NCI-H2227 (cell line): ENCODE measurements at regions not wholly inside any gene's neighbourhood (a gene's known extent, or its start where the extent isn't known, plus 50 kb on each side); places are given as distances from the start of the nearest gene placed in this dataset.

ENCODE experiments used
- DNase-seq: peaks from one replicate; lab custom pipeline; 2025; ENCODE audit not compliant: unreplicated experiment; lab: John Stamatoyannopoulos, UW

DNA sequence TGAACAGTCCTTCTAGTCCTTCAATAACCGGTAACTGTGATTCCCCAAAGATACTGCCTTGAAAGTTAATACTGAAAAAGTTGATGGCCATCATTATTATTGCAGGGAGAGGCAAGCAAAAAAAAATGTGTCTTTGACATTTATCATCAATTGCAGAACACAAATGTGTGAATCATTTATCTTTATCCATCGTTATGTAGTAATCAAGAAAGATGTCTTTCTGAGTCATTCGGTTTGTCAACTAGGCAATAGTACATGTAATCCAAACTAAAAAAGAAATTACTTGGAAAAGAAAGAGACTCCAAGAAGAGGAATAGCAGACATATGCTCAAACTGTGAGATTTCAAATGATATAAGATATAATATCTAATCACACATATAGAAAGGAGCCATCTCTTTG, 473.0 kb downstream of the CETN3 start:
- no peak for DNase-seq

DNA sequence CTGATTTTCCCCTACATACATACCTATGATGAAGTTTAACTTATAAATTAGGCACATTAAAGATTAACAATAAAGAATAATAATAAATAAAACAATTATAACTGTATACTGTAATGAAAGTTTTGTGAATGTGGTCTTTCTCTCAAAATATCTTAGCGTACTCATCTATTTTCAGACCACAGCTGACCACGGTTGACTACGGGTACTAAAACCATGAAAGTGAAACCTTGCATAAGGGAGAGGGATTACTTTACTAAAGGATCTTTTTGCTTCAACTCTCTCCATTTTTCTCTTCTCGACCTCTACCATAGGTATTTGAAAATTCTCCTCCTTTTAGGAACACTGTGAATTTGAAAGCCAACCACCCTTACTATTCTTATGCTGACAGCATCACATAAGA, 475.5 kb downstream of the CETN3 start:
- no peak for DNase-seq

DNA sequence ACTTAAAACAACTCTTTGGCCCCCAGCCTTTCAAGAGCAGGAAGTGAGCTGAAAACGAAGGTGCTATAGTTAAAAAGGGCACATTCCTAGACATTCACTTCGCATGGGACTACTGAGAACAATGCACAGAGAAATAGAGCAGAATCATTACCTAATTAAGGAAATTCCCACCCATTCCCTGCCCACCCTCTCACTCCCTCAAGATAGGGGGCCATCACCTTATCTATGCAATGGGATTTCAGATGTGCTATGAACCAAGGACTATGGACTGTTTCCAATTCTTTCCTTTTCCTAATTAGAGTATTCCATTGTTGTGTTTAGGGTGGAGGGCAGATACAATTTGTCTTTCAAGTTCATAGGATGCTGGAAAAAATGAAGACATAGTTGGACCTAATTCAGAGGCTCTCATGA, 476.8 kb downstream of the CETN3 start:
- DNase-seq: no peak

DNA sequence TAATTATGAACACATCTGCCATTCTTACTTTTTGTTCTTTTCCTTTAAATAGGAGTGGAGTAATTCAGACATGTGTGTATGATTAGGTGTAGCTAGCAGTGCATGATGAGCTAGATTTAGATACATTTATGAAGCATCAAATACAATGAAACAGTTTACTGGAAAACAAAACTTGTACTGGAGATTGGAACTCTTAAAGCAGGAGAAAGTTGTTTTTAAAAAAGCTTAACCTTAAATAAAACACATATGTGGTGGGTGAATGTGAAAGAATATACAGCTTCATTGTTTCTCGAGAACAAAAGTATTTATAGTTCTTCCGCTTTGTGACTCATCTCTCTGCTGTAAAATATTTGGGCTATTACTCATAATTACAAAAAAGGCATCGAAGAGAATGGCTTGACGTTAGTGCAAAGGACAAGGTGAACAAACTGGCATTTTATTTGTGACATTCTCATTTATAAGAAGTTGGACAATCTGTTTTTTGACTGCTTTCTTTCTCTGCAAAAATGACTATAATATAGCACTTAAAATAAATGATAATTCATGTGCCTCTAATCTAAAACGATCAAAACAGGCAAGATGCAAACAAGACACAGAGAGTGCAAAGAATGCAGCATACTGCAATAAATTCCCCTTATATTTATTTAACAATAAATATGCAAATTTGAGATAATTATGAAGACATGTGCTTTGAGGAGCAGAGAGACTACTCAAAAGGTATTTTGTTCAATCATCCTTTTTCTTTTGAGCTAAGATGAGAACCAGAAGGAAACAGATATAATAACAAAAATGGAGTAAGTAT, 478.8 kb downstream of the CETN3 start:
- no peak for DNase-seq

DNA sequence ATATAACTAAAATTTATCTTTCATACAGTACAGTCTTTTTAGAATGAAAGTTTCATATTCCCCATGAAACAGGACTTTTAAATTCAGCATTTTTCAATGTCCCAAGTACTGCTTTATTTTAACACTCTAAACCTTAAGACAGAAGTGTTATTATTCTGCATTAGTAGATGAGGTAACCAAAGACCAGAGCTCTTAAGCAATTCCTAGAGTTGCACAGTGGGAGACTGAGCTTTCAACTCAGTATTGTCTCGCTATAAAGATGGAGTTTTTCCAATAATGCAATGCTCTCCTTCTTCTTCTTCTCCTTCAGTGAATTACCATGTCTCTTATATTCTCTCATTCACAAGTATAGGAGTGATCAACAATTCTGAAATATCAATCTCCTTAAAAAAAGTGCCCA, 479.7 kb downstream of the CETN3 start:
- DNase-seq: no peak

DNA sequence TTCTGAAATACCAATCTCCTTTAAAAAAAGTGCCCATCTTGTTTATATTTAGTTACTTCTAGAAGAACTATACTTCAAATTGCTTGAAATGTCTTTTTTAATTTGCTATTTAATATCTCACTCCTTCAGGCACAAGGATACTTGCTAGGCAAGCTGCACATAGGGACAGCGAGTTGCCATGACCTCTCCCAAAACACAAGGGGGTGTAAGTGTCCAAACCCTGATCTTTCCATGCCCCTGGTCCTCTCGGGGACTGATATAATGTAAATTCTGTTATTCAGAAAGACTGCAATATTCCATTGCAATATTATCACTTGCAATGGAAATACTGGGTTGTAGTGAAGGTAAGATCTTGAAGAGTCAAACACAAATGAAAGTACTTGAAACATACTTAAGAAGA, 480.4 kb downstream of the CETN3 start:
- no peak for DNase-seq

DNA sequence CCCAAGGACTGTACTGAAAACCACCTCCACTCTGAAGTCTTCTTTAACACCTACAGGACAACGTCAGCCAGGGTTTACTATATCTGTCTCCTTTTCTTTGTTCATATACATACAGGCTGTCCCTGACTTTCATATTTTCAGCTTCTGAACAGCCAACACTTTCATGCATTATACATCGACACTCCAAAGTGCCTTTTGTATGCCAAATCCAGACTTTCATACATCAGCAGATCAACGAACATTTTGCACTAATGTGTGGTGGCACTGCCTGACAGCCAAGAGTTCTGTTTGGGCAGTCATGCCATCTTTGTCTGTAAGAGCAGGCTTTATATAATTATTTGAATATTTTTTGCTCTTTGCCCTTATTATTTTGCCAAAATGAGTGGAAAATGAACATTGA, 487.4 kb downstream of the CETN3 start:
- no peak for DNase-seq

DNA sequence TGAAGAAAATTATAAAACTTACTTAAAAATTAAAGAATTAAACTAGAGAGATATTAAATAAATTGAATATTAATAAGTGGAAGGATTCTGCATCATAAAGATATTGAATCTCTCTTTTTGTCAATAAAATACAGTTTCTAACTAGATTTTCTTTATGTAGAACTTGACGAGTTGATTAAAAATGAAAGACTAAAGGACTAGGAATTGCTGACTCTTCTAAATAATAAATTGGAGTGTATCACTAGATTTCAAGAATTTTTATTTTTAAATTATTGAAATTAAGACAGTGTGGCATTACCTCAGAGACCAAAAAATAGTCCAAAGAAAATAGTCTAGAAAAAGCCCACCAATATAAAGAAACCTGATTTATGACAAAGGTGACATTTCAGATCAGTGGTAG, 492.4 kb downstream of the CETN3 start:
- DNase-seq: no peak

DNA sequence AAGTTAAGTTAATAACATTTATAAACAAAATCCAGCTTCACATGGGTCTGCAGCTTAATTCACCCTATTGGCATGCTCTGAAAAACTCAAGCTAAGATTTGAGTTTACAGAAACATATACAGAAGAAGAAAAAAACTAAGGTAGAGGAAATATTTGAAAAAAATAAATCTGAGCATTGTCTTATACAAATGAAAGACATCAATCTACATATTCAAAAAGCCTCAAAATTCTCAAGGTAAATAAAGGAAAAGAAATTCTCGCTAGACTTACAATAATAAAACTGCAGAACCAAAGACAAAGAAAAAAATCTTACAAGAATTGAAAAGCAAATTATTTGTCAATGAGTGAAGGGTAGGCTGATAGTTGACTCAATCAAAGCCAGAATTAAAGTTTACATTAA, 493.4 kb downstream of the CETN3 start:
- DNase-seq: no peak

DNA sequence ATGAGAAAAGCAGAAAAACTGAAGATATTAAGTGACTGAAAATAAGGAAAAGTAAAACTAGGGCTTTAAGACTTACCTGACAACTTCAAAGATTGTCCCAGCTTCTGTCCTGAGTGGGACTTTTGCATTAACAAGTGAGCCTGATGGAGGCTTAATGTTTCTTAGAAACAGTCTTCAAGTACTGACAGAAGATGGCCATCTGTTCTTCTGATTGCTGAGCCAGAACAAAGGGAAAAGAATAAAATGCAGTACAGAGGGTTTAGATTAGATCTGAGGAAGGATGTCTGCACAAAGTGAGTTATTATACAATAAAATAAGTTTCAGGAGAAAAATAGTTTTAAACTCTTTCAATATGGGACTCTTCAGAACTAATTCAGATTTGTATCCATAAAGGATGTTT, 500.7 kb downstream of the CETN3 start:
- no peak for DNase-seq

DNA sequence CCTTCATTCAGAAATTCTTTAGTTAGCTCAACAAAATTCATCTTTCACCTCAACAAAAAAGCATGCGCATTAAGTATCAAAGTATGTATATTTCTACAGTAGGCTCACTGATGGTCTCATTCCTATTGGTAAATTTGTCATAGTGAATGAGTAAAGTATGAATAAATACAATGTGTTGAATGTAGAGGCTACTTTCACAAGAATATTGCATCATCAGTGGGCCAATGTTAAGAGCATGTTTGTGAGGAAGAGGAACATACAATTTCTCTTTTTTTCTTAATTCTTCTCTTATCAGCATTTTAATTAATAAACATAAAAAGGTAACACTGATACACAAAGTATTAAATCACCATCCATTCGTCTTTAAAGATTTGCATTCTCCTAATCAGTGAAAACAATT, 505.1 kb downstream of the CETN3 start:
- no peak for DNase-seq

DNA sequence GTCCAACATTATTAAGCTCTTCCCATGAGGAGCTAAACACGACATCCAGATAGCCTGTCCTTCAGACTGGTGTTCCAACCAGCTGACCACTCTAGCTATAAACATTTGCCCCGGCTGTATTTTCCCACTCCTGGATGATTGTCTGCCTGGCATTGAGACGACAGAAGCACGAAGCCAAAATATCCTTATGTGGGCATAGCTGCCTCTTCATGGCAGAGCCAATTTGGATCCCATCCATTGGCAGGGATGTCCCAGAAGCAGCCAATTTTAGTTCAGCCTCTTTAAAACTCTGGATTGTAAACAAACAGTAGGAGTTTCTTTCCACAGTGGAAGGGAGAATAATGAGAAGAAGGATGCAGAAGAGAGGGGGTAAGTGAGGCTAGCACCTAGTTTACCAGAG, 507.6 kb downstream of the CETN3 start:
- no peak for DNase-seq

DNA sequence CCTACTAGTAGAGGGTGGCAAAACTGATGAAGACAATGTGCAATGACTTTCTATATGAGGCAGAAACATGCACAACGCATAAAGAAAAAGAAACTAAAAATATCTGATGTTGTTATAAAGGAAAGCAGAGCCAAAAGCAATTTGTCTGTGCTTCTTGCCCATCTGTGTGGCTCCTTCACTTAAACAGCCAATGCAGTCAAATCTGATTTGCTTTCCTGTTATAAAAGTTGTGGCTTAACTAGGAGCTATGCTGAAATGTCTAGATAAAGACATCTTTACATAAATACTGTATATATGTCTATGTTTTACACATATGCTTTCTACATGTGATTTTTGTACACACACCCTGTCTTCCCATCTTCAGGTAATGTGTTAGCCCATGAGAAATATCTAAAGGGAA, 508.2 kb downstream of the CETN3 start:
- no peak for DNase-seq

DNA sequence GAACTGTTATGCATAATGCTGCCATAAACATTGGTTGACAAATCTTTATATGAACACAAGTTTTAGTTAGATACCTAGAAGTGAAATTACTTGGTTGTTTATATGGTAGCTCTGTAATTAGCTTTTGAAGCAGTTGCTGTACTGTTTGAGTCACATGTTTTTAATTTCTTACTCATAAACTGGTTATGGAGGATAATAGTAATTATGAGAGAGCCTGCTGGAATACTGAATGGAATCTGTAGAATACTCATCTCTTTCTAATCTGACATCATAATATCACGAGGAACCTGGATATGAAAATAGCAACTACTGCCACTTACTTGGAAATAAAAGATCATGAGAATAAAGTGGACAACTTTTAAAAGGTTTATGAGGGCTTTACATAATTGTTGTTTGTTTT, 509.2 kb downstream of the CETN3 start:
- DNase-seq: no peak

DNA sequence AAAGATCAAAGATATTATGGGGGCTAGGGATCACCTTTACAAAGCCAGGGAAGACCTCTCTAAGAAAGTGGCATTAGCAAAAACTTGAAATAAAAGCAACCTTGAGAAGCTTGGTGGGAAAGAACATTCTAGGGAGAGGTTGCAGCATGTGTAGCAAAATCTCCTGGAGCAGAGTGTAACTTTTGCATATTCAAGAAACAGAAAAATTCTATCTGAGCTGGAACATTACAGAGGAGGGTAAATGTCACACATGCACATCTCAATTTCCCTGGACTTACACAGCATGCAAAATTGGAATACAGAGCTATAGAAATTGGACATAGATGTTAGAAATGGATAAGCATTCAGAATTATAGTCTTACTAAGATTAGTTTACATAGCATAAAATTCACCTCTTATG, 510.0 kb downstream of the CETN3 start:
- DNase-seq: no peak

DNA sequence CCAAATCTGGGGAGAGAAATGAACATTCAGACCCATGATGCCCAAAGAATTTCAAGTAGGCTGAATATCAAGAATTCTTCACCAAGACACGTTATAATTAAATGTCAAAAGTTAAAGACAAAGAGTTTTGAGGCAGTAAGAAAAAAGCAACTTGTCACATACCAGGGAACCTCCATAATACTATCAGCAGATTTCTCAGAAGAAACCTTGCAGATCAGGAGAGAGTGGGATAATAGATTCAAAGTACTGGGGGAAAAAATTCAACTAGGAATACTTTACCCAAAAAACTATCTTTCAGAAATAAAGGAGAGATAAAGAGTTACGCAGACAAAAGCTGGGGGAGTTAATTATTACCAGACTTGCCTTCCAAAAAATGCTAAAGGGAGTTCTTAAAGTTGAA, 516.0 kb downstream of the CETN3 start:
- DNase-seq: no peak

DNA sequence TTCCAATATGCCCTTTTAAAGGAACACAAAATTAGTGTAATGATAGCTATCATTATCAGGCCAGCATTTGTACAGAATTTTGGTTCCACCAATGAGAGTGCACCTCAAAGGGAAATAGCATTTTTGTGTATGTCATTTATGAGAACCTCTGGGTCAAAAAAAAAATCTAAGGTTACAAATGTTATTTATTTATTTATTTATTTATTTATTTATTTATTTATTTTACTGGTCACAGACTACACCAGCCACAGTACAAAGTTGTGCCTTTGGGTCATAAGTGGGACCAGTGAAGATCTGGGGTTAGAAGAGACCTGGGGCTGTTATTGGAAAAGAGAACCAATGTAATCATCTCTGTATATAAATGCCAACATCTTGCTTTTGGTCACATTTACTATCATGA, 523.9 kb downstream of the CETN3 start:
- DNase-seq: no peak

DNA sequence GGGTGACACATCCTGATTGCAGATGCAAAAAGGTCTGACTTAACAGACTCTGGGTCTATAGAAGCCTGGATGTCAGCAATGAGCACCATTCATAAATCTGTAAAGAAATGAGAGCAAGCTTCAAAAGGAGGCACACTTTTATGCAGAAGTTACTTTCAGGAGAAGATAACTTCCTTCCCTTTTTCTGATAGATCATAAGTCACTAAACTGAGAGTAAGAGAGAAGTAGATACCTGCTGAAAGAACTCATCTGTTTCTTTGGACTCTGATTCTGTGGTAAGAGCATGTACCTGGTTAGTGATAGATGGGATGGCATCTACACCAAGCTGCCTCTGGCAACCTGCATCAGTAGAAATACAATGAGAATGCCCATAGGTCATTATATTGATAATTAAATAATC, 525.6 kb downstream of the CETN3 start:
- DNase-seq: no peak

DNA sequence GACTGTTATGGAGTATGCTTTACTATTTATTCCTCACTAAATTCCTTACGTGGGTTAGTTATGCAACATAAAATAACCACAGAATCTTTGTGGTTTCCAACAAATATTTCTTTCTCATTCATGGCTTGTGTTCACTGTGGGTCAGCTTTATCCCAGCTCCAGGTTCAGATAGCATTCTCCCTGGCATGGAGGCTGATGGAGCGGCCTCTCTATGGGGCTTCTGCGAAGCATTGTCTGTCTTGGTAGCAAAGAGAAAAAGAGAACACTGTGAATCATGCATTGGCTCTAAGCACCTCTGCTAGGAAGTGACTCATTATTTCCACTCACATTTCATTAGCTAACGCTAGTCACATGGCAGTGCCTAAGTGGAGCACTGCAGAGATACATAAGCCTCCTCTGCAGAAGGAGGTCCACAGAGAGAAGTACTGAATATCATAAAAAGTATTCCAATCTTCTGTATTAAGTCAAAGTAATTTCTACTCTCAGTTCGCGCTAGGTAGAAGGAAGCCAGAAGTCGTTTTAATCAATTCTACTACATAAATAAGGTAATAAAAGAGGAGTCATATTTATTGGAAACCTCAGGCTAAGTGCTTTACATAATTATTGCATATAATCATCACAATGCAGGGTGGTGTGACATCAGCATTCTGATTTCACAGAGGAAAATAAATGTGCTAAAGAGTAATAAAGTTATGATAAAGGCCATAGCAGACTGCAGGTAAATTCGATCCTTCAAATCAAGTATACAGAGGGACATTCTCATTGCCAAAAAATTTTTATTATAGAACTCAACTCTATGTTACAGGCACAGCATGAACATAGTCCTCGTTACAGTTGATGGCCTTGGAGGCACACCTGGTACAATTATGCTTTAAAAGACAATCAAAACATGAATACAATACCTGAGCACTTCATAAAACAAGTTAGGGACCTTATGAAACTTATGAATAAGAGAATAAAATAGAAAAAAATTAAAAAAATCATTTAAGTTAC, 531.1 kb downstream of the CETN3 start:
- no peak for DNase-seq

DNA sequence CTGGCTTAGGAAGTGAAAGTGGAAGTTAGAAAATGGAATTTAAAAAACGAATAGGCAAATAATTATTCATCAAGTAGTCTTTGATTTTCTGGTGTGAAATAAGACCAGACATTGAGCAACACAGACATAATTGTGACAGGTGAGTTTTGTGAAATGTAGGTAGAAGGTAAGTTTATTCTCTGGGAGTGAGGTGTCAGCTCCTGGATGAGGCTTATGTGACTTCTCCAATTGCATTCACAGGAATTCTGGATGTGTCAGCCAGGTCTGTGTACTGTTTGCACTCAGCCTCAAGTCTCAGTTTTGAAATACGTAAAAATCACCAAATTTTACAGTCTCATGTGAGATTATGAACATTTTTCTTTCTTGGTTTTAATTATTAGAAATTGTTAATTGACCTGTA, 537.6 kb downstream of the CETN3 start:
- DNase-seq: no peak

DNA sequence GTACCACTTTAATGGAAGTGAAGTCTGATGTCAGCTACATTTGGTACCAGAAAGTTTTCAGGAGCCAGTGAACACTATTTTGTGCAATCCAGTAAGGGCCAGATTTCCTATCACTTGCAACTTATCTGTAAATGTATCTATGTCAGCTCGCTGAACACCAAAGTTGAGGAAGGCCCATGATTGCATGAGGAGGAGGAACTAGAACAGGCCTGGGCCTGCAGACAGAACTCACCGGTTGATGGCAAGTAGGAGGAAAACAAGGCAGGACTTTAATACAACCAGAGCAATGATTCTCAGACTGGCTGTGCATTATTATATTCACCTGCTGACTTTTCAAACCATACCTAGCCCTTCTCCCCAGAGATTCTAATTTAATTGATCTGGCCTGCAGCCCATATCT, 540.2 kb downstream of the CETN3 start:
- DNase-seq: no peak

DNA sequence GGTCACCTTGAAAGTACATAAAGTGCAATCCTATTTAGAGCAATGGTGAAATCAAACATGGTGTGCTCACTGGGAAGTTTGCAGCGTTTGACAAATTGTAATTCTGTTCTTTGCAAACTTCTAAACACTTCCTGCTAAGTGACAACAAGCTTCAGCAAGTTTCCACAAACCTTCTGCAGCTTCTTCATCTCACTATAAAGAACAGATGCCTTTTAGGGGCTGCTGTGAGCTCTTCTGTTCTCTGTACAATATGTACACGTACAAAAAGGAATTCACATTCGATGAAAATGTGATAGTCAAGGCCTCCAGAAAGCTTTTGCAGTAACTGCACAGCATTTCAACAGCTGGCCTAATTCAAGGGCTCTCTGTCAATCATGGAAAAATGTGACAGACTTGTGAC, 543.1 kb downstream of the CETN3 start:
- DNase-seq: no peak
